Astrocyte (in vitro differentiated cells and primary cell): ENCODE measurements at regions not wholly inside any gene's neighbourhood (a gene's known extent, or its start where the extent isn't known, plus 50 kb on each side); places are given as distances from the start of the nearest gene placed in this dataset.

ENCODE experiments used
- CTCF ChIP-seq: IDR thresholded peaks from 2 replicates; pipeline ENCODE4 v1.5.1; 2011; ENCODE audit warnings: low read depth, mild to moderate bottlenecking, inconsistent platforms, low read length, moderate library complexity; ENCODE audit not compliant: insufficient read depth
- EZH2 ChIP-seq: IDR thresholded peaks from 2 replicates; pipeline ENCODE4 v1.6.1; 2012; ENCODE audit warnings: mild to moderate bottlenecking, low read length, inconsistent platforms; ENCODE audit not compliant: insufficient read depth

- TF ChIP-seq CTCF (no peak), EZH2 (no peak)
These were observed 304.3 kb downstream of the HRH4 start for GRCh38 chr18:24764766-24765165.
